ENCODE measurements at regions not wholly inside any gene's neighbourhood (a gene's known extent, or its start where the extent isn't known, plus 50 kb on each side); places are given as distances from the start of the nearest gene placed in this dataset.
"Not testable (repeated sequence)": the region's sequence is repeated elsewhere in the genome, so short reads cannot be mapped to it uniquely, and the experiment has no call there.

DNA sequence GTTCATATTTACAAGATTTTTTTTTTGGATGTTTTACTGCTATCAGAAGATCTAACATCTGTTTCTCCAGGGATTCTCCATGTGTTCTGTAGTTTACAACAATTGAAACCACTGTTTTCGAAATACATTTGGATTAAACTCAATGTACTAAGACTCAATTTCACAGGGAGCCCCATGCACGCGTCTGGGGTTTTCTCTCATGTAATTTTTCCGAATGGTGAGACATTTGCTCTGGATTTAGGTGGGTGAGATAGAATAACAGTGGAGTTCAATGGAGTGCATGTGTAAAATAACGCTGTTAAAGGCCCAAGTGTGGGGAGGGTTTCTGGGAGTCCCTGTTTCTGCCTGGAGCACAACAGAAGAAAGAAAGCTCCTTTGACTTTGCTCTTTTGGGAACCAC, 330.3 kb downstream of the TSHZ3 start:
- DNase-seq, result no peak

DNA sequence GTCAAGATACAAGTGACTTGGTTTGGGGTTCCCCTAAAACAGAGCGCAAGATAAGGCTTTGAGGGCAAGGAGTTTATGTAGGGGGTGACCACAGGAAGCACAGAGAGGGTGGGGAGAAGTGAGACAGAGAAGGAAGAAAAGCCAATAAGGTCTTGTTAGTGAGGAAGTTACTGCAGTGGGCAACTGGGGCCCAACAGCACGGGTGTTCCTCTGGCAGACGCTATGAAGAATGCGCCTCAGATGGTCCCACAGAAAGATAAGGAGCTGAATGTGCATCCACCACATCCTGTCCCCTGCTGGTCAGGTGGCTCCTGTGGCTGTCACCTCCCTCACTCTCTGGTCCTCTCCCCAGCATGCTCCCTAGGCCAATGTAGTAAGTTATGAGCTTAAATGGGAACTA, 333.5 kb downstream of the TSHZ3 start:
- DNase-seq, result no peak

DNA sequence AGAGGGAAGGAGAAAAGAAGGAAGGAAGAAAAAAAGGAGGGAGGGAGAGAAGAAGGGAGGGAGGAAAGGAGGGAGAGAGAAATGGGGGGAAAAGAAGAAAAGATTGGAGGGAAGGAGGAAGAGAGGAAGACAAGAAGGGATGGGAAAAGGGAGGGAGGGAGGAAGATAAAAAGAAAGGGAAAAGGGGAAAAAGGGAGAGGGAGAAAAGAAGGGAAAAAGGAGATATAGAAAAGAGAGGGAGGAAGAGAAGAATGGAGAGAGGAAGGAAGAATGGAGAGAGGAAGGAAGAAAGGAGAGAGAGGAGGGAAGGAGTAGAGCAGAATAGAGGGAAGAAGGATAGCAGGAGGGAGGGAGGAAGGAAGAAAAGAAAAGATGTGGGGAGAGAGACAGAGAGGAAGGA, 334.6 kb downstream of the TSHZ3 start:
- no peak for DNase-seq

DNA sequence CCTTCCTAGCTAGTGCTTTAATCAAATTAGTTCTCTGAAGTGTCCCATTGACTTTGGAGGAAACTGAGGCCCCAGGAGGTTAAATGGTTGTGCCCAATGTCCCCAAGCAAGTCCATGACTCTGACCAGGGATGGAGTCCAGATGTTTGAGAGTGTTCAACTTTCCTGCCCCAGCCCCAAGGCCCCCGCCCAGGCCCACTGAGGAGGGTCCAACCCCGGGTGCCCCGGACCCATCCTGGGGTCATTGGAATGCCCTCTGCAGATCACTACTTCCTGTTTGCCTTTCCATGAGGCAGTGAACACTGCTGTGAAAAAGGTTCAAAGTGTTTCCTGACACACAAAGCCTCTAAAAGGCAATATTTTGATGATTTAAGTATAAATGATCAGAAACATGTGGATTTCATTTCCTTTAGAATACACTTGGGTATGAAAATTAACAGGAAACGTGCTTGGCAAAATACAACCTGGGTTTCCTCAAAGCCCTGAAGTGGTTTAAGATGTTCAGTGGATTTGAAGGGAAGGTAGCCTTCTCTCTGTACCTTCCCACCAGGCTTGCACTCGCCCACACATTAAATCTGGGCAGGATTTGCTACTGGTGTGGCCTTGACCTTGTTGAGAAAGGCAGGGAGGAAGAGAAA, 335.7 kb downstream of the TSHZ3 start:
- DNase-seq, result no peak

DNA sequence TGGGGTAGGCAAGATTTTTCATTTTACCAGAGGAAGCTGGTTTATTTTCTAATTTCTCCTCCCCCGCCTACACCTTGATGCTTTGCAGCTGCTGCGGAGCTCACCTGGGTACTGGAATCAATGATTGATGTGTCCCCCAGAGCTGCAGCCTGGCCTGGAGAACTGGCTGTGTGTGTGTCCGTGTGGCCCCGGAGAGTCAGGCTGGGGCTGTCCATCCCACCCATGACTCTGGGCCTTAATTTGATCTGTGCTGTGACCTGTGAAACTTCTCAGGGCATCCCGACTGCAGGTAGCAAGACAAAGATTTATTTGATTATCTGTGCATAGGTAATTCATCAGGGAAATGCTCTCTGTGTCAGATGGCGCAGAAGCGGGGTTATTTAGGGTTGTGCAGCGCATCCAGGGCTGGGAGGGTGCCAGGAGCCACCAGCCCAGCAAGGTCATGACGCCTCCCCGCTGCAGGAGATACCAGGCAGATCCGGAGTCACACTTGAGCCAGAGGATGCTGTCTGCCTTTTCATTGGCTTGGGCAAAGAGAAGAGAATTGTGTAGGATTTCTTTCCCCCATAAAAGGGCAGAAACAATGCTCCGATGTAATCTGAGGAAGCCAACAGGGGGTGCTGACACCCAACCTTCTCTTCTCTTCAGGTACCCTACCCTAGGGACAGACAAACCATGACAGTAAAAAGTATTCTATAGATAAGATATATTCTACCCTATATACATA, 346.6 kb downstream of the TSHZ3 start:
- no peak for DNase-seq

DNA sequence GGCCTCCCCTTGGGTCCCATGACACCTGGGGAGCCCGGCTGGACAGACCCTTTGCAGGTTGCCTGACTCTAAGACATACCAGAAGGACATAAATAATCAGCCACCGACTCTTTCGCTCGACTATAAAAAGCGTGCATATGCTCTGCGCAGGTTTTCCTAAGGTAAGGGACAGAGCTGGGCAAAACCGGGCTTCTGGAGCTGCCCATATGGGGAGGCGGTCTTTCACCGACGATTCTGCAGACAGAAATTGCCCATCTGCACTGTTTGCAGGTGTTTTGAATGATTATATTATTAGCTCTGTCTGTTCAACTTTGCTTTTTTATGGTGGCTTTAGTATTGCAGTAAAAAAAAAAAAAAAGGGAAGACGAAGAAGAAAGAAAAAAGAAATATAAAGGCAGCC, 347.2 kb downstream of the TSHZ3 start:
- DNase-seq, result no peak

DNA sequence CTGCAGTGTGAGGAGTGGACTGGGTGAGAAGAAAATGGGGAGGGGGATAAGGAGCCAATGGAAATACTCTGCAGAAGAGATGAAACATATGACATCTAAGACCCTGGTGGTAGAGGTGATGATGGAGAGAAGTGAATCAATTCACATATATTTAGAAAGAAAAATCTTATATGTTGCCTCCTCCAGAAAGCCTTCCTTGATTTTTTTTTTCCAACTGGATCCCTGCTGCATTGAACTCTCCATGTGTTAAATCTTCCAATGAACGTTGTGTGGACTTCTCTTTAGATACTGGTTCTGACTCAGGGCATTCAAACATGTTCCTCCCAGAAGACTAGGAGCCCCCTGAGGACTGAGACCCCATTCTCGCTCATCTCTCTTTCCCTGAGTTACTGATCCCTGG, 348.3 kb downstream of the TSHZ3 start:
- DNase-seq, result no peak

DNA sequence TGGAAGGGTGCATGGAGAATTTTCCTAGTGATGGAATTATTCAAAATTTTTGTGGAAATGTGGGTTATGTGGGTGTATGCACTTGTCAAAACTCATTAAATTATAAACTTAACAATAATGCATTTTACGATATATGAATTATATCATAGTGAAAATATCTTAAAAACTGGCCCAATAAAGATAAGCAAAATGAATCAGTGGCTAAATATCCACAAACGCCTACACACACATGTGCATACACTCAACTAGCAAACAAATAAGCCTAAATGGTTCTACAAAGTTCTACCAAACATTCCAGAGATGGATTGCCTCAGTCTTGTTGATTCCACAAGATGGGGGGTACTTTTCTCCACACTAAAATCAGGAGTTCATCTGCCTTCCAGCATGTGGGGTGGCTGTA, 349.5 kb downstream of the TSHZ3 start:
- no peak for DNase-seq

DNA sequence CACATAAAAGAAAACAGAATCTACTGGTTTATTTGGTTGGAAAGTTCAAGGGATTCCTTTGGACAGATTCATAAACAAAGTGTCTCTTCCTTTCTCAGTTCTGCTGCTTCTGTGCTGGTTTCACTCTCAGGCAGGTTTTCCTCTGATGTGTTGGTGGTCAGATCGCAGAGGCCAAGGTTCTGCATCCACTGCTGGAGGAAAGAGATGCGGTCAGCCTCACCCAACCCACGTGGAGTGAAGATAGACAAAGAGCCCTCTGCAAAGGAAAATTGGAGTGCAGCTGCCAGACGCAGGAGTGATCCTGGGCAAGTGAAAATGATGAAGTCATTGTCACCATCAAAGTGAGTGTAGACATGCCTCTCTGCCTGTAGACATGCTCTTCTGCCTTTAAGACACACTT, 352.0 kb downstream of the TSHZ3 start:
- DNase-seq, result no peak

DNA sequence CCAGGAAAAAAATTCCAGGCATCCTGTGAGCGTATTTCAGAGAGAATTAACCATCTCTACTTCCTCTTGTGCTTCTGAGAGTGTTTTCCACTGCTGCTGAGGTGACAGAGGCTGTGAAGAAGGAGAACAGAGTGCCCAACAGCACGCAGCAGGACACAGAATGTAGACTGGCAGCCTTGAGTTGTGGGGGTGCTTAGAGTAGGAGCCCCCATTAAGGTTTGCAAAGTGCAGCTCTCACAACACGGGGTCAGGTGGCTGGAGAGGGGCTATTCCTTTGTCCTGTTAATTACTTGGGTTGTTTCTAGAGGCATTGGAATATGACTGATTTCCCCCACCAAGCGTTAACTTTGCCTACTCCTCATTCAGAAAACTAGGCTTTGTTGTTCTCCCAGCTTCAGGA, 370.6 kb downstream of the TSHZ3 start:
- no peak for DNase-seq

DNA sequence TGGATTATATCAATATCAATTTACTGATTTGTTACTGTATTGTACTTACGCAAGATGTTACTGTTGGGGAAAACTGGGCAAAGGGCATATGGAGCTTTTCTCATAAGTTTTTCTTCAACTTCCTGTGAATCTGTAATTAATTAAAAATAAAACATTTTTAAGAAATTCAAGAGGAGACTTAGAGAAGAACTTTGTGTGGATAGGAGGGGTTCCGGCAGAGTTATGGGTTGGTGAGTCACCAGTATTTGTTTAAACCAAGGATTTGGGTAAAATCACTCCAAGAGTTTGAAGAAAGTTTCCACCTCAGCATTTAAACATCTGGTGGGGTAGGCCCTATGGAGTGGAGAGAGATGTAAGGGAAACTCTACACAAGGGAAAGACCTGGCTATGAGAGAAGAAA, 379.6 kb downstream of the TSHZ3 start:
- DNase-seq, result no peak

DNA sequence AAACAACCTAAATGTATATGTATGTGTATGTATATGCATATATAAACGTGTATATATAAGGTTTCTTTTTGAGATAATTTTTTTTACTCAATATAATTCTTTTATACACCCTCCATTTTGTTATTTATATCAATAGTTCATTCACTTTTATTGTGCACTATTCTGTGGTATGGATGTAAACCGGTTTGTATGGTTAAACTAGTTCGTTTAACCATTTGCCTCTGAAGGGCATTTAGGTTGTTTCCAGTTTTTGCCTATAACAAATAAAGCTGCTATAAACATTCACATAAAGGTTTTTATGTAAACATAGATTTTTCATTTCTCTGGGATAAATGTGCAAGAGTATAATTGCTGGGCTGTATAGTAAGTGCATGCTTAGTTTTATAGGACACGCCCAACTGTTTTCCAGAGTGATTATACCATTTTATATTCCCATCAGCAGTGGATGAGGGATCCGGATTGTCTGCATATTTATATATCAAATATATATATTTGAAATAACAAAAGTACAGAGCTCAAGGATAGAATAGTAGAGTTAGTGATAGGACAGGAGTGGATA, 380.3 kb downstream of the TSHZ3 start:
- DNase-seq, result no peak

DNA sequence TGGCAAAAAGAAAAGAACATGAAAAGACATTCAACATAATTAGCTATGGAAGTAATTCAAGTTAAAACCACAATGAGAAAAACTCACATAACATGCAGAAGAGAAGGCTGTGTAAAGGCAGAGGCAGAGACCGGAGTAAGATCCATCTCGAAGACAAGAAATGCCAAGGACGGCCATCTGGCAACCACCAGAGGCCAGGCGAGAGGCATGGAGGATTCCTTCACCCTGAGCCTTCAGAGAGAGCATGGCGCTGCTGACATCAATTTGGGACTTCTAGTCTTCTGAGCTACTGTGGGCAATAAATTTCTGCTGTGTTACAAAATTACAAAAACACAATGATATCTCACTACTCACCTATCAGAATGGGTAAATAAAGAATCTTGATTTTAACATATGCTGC, 381.0 kb downstream of the TSHZ3 start:
- DNase-seq, result no peak

DNA sequence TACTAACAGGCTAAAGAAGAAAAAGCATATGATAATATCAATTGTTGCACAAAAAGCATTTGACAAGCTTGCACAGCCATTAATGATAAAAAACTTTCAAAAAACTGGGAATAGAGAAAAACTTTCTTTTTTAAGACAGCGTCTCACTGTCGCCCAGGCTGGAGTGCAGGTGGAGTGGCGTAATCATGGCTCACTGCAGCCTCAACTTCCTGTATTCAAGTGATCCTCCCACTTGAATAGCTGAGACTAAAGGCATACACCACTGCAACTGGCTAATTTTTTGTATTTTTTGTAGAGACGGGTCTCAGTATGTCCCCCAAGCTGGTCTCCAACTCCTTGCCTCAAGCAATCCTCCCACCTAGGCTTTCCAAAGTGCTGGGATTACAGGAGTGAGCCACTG, 382.8 kb downstream of the TSHZ3 start:
- no peak for DNase-seq

DNA sequence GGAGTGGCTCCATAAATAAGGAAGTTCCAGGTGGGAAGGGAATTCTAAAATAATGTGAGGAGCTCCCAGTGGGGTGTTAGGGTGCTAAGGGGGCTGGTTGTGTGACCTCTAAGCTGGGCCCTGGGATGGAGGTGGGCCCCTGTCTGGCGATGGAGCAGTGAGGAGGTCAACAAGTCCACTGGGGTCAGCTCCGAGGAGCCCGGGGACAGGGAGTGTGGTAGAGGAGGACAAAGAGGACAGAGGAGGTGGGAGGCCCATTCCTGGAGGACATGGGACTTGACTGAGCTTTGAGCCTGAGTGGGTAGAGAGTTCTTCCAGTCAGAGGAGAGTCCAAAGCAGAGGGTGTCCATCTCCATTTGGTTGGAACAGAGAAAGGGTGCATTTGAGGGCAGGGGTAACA, 390.2 kb downstream of the TSHZ3 start:
- no peak for DNase-seq

DNA sequence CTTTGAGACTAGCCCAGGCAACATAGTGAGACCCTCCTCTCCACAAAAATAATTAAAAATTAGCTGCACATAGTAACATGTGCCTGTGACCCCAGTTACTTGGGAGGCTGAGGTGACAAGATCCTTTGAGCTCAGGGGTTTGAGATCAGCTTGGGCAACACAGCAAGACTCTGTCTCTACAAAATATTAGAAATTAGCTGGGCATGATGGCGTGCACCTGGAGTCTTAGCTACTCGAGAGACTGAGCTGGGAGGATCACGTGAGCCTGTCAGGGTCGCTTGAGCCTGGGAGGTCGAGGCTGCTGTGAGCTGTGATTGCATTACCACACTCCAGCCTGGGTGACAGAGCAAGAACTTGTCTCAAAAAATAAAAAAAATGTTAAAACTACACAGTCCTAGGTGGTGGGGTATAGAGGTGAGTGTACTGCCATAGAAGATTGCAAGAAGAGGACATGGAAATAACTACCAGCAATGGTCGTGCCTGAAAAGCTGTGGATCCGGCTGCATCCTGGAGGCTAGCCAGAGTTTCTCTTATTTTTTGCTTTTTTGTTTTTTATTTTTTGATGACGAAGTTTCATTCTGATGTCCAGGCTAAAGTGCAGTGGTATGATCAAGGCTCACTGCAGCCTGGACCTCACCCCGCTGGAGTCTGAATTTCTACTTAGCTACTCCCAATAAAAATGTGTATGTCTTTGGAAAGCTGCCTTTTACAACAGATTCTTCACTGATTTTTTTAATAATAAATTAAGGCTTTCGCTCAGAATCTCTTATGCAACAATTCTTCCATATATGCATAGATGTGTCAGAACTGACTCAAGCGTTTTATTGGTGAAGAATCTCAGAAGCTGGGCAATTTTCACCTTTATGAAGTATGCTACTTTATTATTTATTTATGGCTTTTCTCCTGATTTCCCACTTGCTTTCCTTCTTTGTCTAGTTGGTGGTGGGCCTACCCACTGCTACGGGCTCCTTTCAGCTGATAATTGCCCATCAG, 393.8 kb downstream of the TSHZ3 start:
- no peak for DNase-seq

DNA sequence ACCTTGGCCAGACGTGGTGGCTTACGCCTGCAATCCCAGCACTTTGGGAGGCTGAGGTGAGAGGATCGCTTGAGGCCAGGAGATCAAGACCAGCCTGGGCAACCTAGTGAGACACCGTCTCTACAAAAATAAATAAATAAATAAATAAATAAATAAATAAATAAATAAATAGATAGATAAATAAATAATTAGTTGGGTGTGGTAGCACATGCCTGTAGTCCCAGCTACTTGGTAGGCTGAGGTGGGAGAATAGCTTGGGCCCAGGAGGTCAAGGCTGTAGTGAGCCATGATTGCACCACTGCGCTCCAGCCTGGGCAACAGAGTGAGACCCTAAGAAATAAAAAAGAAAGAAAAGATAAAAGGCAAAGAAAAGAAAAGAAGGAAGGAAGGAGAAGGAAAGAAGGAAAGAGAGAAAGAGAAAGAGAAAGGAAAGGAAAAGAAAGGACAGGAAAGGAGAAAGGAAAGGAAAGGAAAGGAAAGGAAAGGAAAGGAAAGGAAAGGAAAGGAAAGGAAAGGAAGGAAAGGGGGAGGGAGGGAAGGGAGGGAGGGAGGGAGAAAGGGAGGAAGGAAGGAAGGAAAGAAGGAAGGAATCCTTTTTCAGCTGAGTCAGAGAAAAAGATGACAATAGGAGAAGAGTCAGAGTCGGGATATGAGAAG, 404.8 kb downstream of the TSHZ3 start:
- not testable (repeated sequence) for DNase-seq

DNA sequence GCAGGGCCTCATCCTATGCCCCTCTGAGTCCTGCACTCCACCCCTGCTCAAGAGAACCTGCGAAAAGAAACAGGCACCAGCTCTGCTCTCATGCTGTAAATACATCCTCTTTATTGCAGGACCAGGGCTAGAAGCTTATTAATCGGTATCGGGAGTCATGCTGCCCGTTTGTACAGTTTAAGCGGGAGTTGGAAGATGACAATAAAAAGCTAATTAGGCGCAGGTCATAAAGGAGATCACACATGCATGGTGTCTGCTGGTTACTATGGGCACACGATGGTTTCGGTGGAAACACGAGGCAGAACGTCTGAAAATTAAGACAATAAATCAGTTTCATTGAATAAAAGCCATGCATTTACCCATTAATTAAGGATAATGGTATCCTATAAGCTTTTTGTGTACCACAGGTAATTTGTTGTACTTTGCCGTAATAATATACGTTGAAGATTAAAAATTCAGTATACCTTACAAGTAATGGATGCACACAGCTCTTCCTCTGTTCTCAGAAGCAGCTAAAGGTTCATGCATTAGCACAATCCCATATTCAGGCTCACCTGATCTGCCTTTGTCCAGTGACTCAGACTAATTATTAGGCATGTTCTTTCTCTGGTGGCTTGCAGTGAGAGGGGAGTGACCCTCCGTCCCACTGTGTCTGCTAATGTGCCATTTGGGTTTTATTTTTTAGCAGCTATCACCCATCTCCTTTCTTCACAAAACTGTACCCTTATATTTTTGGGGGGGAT, 406.0 kb downstream of the TSHZ3 start:
- DNase-seq, result no peak

DNA sequence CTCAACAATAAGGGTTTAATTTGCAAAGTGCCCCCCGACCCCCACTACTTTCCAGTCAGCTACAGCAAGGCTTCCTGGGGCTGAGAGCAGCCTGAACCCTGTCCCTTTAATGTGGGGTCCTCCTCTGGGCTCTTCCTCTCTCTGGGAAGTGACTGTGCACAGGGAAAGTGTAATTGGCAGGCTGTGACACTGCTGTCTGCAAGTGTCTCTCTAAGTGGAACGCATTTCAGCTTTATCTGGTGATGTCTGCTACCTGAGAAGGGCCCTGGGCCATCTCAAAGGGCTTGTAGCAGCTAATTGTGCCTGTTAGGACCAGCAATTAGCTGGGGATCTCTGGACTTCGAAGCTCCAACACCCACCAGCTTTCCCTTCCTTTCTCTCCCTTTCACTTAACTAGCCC, 406.6 kb downstream of the TSHZ3 start:
- DNase-seq, result no peak

DNA sequence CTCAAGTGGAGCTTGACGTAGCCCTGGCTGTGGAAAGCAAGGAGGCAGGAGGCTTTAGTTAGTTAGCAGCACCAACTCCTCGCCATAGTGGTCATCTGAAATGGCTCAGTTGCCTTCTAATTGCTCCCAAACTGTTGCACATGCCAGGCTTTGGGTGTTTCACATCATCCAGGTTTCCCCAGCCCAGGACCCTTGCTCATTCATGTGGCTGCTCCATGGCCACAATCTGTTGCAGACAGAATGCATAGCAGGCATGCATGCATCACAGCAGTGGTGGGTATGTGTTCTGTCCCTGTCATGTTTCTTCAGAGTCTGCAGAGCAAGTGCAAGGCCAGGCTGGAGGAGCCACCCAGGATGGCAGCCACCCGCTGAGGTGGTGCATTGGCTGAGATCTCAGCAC, 407.6 kb downstream of the TSHZ3 start:
- no peak for DNase-seq

DNA sequence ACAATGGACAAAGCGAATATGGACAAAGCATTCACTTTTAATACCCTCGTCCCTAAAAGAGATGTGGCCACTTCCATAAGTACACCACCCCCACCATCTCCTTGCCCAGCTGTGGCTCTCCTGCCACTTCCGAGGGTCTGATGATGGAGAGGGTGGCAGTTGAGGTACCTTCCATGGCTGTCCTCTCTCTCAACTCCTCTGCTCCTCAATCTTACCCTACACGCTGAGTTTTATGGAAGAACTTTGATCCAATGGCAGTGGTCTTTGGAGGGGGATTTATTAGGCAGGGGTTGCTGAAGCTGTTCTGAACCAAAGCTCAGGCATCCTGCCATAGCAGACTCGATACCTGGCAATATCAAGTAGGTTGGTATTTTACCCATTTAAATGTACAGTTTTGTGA, 413.0 kb downstream of the TSHZ3 start:
- no peak for DNase-seq

DNA sequence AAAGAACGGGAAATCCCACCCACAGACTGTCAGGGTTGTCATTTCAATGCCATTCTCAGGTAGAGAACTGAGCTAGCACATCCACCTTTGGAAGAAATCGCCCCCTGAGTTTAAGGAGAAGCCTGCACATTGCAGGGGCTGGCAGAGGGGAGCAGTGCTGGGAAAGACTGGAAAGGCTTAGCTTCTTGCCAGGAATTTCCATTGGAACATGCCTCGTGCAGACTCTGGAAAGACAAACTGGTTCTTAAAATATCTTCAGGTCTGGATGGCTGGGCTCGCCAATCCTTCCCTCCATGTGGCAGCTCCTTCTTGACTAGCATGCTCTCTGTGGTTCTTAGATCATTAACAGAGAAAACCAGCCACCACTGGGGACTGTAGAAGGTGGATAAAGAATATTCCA, 414.1 kb downstream of the TSHZ3 start:
- no peak for DNase-seq

All from NCI-H446 treated with DMSO at 0.1 percent for 48 hours (cell line).